SJCRH30 (cell line): ENCODE measurements at regions not wholly inside any gene's neighbourhood (a gene's known extent, or its start where the extent isn't known, plus 50 kb on each side); places are given as distances from the start of the nearest gene placed in this dataset.

Experiments used
- DNase-seq, 2 experiments: peaks; one replicate each; pipeline ENCODE4 v3.0.0-alpha.2; 2015 to 2020
- H3K27ac ChIP-seq: fragments of 250-450 bp; sonication (Bioruptor Pico); 2 replicates; pipeline ENCODE4 v1.5.1; 2020; ENCODE audit warnings: mild to moderate bottlenecking, moderate library complexity
- H3K27me3 ChIP-seq: fragments of 250-450 bp; sonication (Bioruptor Pico); 2 replicates; pipeline ENCODE4 v1.5.1; 2020; ENCODE audit warnings: mild to moderate bottlenecking, moderate library complexity
- H3K36me3 ChIP-seq: fragments of 250-450 bp; sonication (Bioruptor Pico); 2 replicates; pipeline ENCODE4 v1.5.1; 2020; ENCODE audit warnings: mild to moderate bottlenecking, moderate library complexity
- H3K4me1 ChIP-seq: fragments of 250-450 bp; sonication (Bioruptor Pico); 2 replicates; pipeline ENCODE4 v1.5.1; 2020; ENCODE audit warnings: mild to moderate bottlenecking, moderate library complexity
- H3K4me3 ChIP-seq: fragments of 250-450 bp; sonication (Bioruptor Pico); 2 replicates; pipeline ENCODE4 v1.5.1; 2020; ENCODE audit warnings: mild to moderate bottlenecking, moderate library complexity
- H3K9me3 ChIP-seq: fragments of 250-450 bp; sonication (Bioruptor Pico); replicated peaks from 2 replicates; pipeline ENCODE4 v1.5.1; 2020; ENCODE audit warnings: mild to moderate bottlenecking, moderate library complexity

- H3K4me1 ChIP-seq: no peaks in the 10 kb centered on the region
- no peaks in the 10 kb centered on the region for H3K9me3 ChIP-seq
- DNase-seq: no peak
- no peak overlapping the region for H3K27ac ChIP-seq
- H3K4me3 ChIP-seq: no peak overlapping the region
- no peaks in the 10 kb centered on the region for H3K27me3 ChIP-seq
- H3K36me3 ChIP-seq: no peaks in the 10 kb centered on the region
Observed at GRCh38 chr9:108582726-108583125, 273.1 kb downstream of the ACTL7B start.

GRCh38 chr9:108579757-108580439, 275.9 kb downstream of the ACTL7B start:
- DNase-seq: no peak
- no peaks in the 10 kb centered on the region for H3K4me1 ChIP-seq
- H3K27me3 ChIP-seq: no peaks in the 10 kb centered on the region
- H3K36me3 ChIP-seq: no peaks in the 10 kb centered on the region
- no peak overlapping the region for H3K4me3 ChIP-seq
- H3K27ac ChIP-seq: no peak overlapping the region
- H3K9me3 ChIP-seq: no peaks in the 10 kb centered on the region

GRCh38 chr9:108575276-108575675, 280.5 kb downstream of the ACTL7B start:
- Histone ChIP-seq H3K27ac (no peak overlapping the region), H3K4me1 (no peaks in the 10 kb centered on the region), H3K9me3 (no peaks in the 10 kb centered on the region), H3K27me3 (no peaks in the 10 kb centered on the region), H3K36me3 (no peaks in the 10 kb centered on the region), H3K4me3 (no peak overlapping the region)
- no peak for DNase-seq

DNA sequence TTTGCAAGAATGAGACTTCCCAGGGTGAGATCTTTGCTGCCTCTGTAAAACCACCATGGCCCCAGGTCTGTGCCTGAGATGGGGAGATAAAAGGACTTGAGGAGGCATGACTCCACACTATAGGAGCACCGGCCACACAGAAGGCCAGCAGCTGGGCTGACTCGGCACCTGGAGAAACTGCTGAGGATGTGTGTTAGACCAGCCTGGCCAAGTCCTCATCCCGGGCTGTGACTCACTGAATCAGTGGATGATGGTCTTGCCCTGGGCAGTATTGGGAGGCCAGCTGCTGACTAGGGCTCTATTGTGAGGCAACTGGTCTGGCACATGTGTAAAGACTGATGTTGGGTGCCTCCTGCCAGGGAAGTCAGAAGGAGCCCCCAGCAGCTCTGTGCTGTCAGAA, 286.2 kb downstream of the ACTL7B start:
- Histone ChIP-seq H3K27me3 (no peaks in the 10 kb centered on the region), H3K4me1 (no peaks in the 10 kb centered on the region), H3K9me3 (no peaks in the 10 kb centered on the region), H3K36me3 (no peaks in the 10 kb centered on the region), H3K27ac (no peak overlapping the region), H3K4me3 (no peak overlapping the region)
- peak; percentile 11 to 24 for DNase-seq

- no peak overlapping the region for H3K27ac ChIP-seq
- H3K9me3 ChIP-seq: no peaks in the 10 kb centered on the region
- H3K4me1 ChIP-seq: no peaks in the 10 kb centered on the region
- H3K27me3 ChIP-seq: no peaks in the 10 kb centered on the region
- H3K4me3 ChIP-seq: no peak overlapping the region
- H3K36me3 ChIP-seq: no peaks in the 10 kb centered on the region
- DNase-seq: peak in 1 of 2 experiments; percentile 6
Observed at GRCh38 chr9:108568093-108568492, 287.7 kb downstream of the ACTL7B start.

DNA sequence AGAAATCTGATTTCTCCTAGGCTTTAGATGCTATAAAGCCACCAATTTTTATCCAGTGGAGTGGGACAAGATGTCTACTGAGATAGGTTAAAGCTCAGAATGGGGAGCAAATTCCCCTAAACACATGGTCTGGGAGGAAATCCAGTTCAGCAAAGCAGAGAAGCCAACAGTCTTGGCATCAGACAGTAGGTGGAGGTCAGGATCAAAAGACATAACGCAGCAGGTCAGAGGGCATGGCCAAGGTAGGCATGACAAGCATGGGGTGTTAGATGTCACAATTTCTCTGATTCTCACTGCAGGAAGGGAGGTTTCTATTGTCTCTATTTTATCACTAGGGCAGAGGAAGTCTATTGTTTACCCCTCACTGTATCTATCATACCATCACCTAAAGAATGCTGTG, 288.2 kb downstream of the ACTL7B start:
- H3K27ac ChIP-seq: no peak overlapping the region
- H3K9me3 ChIP-seq: no peaks in the 10 kb centered on the region
- no peak overlapping the region for H3K4me3 ChIP-seq
- H3K27me3 ChIP-seq: no peaks in the 10 kb centered on the region
- no peak for DNase-seq
- no peaks in the 10 kb centered on the region for H3K4me1 ChIP-seq
- no peaks in the 10 kb centered on the region for H3K36me3 ChIP-seq

DNA sequence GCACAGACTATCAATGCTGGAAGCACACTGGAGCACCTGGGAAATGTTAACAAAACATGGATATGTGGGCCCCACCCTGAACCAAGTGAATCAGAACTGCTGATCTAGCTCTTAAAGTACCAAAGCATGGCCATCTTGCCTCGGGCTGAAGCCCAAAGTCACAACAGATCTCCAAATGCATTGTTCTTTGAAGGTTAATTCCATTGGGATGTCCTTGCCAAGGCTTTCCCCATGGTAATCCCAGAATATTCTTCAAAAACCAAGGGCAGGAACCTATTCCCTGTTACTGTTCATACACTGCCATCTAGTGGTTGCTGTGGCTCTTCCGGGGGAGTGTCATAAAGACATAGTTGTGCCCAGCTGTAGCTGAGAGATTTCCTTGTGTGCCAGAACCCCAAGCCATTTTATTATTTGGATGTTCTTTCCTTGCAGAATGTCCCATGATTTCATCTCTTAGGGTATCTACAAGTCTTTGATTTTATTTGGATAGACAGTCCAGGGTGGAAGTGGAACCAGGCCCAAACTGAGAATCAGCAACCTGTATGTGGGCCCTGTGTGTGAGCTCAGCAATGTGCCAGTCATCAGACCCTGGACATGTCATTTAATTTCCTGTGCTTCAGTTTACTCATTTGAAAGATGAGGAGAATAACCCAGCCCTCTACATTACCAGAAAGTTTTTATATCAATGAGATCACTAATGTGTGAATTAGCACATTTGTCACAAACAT, 290.0 kb downstream of the ACTL7B start:
- H3K27ac ChIP-seq: no peak overlapping the region
- 0 out of 2 replicates have a peak, but pooled peaks cover under 1% of the 10 kb centered on the region for H3K27me3 ChIP-seq
- no peaks in the 10 kb centered on the region for H3K4me1 ChIP-seq
- no peaks in the 10 kb centered on the region for H3K36me3 ChIP-seq
- no peaks in the 10 kb centered on the region for H3K9me3 ChIP-seq
- DNase-seq: peak; percentile 43 to 88
- H3K4me3 ChIP-seq: no peak overlapping the region

DNA sequence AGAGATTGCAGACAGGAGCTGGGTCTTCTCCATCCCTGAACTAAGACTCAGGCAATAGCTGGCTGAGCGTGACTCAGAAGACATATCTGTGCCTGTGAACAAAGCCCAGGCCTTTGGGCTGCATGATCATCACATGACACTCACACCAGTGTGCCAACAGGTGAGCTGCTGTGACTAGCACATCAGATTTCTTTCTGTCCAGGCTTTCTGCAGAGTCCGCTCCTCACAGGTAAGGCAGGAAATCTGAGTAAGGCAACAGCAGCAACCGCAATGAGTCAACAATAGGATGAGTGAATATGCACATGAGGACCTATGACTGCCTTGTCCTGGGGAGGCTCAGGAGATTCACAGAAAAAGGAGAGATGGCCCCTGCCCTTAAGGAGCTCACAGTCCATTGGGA, 293.6 kb downstream of the ACTL7B start:
- no peak overlapping the region for H3K4me3 ChIP-seq
- no peaks in the 10 kb centered on the region for H3K9me3 ChIP-seq
- H3K4me1 ChIP-seq: no peaks in the 10 kb centered on the region
- no peak overlapping the region for H3K27ac ChIP-seq
- H3K27me3 ChIP-seq: peaks cover 3% of the 10 kb centered on the region; the same call in 1 of the 2 replicates
- no peak for DNase-seq
- H3K36me3 ChIP-seq: no peaks in the 10 kb centered on the region

DNA sequence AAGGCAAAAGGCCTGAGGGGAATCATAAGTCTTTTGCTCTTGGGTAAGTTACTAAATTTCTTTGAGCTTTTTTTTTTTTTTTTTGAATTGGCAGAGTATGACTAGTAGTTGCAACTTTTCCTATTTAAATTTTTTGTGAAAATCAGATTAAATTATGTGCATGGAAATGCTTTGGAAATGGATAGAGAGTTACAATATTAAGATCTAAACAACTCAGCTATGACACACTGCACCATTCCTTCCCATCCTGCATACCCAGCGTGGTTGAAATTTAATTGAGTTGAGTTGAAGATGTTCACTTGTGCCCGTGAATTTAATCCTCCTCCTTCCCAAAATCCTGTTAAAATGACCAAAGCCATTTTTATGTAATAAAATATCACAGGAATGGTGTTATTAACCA, 296.4 kb downstream of the ACTL7B start:
- no peak overlapping the region for H3K27ac ChIP-seq
- no peaks in the 10 kb centered on the region for H3K36me3 ChIP-seq
- DNase-seq: no peak
- H3K4me1 ChIP-seq: no peaks in the 10 kb centered on the region
- H3K27me3 ChIP-seq: peaks cover 3% of the 10 kb centered on the region; the same call in 1 of the 2 replicates
- H3K9me3 ChIP-seq: no peaks in the 10 kb centered on the region
- no peak overlapping the region for H3K4me3 ChIP-seq

GRCh38 chr9:108554831-108555230, 301.0 kb downstream of the ACTL7B start:
- H3K36me3 ChIP-seq: no peaks in the 10 kb centered on the region
- no peaks in the 10 kb centered on the region for H3K9me3 ChIP-seq
- no peak overlapping the region for H3K27ac ChIP-seq
- H3K4me3 ChIP-seq: no peak overlapping the region
- H3K4me1 ChIP-seq: no peaks in the 10 kb centered on the region
- no peak for DNase-seq
- H3K27me3 ChIP-seq: no peaks in the 10 kb centered on the region; the same call in 1 of the 2 replicates

DNA sequence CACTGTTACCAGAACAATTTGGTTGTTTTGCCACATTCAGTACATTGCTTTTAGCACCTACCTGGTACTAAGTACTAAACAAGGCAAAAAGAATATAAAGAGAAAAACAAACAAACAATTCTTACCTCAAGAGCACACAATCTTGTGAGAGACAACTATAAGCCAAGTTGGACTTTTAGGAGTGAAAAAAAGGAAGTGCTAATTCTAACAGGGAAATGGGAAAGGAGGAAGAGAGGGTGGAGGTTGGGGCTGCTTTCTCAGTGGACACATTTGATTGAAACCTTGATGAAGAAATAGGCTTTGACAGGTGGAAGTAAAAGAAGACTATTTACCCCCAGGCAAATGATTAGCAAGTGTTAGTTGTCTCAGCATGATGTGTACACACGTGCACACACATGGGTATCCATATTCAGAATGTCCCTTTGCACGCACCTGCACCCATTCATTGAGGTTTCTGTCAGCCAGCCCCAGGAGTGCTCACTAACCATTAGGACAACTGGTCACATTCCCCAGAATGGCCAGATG, 302.6 kb downstream of the ACTL7B start:
- H3K9me3 ChIP-seq: no peaks in the 10 kb centered on the region
- DNase-seq: no peak
- 0 out of 2 replicates have a peak, but pooled peaks cover 3% of the 10 kb centered on the region for H3K27me3 ChIP-seq
- no peak overlapping the region for H3K27ac ChIP-seq
- H3K4me1 ChIP-seq: no peaks in the 10 kb centered on the region
- H3K36me3 ChIP-seq: no peaks in the 10 kb centered on the region
- no peak overlapping the region for H3K4me3 ChIP-seq

GRCh38 chr9:108552459-108553040, 303.2 kb downstream of the ACTL7B start:
- no peaks in the 10 kb centered on the region for H3K36me3 ChIP-seq
- DNase-seq: no peak
- H3K27me3 ChIP-seq: 0 out of 2 replicates have a peak, but pooled peaks cover 3% of the 10 kb centered on the region

GRCh38 chr9:108551030-108551841, 304.6 kb downstream of the ACTL7B start:
- H3K4me1 ChIP-seq: no peaks in the 10 kb centered on the region
- H3K9me3 ChIP-seq: no peaks in the 10 kb centered on the region
- H3K27ac ChIP-seq: no peak overlapping the region
- no peak overlapping the region for H3K4me3 ChIP-seq
- DNase-seq: peak in 1 of 2 experiments; percentile 11
- H3K36me3 ChIP-seq: no peaks in the 10 kb centered on the region
- 0 out of 2 replicates have a peak, but pooled peaks cover 3% of the 10 kb centered on the region for H3K27me3 ChIP-seq

More at GRCh38 chr9:108552459-108553040, 303.2 kb downstream of the ACTL7B start:
- Histone ChIP-seq H3K9me3 (no peaks in the 10 kb centered on the region), H3K27ac (no peak overlapping the region), H3K4me3 (no peak overlapping the region), H3K4me1 (no peaks in the 10 kb centered on the region)

- no peaks in the 10 kb centered on the region for H3K4me1 ChIP-seq
- DNase-seq: no peak
- no peaks in the 10 kb centered on the region for H3K9me3 ChIP-seq
- H3K27ac ChIP-seq: no peak overlapping the region
- no peak overlapping the region for H3K4me3 ChIP-seq
- no peaks in the 10 kb centered on the region for H3K36me3 ChIP-seq
- H3K27me3 ChIP-seq: 0 out of 2 replicates have a peak, but pooled peaks cover 3% of the 10 kb centered on the region
Observed at GRCh38 chr9:108550106-108550505, 305.7 kb downstream of the ACTL7B start.
